ENCODE measurements at regions not wholly inside any gene's neighbourhood (a gene's known extent, or its start where the extent isn't known, plus 50 kb on each side); places are given as distances from the start of the nearest gene placed in this dataset.
"Not testable (repeated sequence)": the region's sequence is repeated elsewhere in the genome, so short reads cannot be mapped to it uniquely, and the experiment has no call there.

DNA sequence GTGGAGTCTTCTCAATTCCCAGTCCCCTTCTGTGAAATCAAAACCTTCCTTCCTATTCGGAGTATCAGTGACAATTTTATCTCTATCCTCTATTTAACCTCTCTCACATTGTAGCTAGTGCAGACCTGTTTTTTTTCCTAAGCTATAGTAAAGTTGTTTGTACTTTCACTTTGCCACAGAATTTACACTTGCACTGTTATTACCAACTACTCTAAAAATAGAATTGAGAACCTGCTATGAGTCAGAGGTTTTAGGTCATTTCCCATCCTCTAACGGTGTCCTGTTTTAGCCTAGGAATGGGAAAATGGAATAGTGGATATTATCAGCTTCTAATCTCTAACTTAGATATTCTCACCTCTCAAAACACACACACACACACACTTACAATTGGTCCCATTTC lies 862.7 kb downstream of the NCAM2 start:
- DNase-seq, result no peak

DNA sequence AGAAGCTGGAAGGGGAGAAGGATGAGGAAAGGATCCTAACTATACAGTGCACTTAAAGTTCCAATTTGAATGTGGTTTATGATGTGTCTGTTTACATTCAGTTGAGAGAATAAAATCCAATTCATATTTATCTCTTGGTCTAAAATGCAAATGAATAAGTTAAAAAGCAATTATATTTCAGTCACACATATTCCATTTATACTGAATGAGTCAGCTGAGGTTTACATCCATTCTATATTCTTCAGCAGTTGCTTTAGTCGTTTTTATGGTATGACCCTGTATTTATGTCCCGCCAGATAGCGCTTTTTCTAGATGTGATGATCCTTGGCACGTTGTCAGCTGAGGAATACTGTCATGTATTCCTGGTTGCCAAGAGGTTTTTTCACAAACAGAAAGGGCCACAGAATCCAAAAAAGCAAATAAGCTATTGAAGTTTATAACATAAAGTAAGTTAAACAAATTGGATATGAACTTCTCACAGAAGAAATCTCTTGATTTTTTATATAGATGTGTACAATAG lies 866.2 kb downstream of the NCAM2 start:
- no peak for DNase-seq

DNA sequence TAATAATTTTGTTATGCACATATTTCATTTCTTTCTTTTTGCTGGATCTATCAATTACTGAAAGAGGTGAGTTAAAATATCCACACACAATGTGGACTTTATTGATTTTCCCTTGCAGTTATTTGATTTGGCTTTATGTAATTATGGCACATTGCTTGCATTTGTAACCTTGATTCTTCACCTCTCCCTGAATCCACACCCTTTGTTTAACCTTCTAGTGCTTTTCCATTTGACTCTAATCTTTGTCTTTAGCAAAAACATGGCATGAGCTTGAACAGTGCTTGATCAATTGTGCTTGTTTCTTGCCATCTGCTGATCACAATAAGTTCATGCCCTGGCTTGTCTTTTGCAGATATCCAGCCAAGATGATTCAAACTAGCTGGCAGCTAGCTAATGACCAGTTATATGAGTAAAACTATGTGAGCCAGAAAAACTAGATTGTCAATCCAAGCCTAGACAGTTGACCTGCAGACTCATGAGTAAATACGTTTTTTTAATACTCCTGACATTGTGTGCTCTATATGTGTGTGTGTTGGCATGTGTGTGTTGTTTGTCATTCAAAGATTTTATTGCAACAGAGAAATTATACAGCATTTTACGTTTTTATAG lies 899.2 kb downstream of the NCAM2 start:
- DNase-seq, result no peak

DNA sequence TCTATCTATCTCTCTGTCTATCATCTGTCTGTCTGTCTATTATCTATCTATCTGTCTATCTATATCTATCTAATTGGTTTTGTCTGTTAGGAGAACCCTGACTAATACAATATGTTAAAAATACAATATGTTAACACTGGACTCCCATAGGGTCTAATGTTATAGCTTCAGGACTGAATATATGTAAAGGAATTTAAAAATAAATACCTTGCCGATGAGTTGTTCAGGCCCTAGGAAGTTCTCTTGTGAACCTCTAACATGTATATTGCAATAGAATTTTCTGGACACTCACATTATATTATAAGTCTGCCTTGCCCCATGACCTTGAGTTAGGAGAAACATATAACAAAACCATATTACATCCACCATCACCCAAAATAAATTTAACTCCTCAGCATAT lies 900.6 kb downstream of the NCAM2 start:
- DNase-seq, result no peak

DNA sequence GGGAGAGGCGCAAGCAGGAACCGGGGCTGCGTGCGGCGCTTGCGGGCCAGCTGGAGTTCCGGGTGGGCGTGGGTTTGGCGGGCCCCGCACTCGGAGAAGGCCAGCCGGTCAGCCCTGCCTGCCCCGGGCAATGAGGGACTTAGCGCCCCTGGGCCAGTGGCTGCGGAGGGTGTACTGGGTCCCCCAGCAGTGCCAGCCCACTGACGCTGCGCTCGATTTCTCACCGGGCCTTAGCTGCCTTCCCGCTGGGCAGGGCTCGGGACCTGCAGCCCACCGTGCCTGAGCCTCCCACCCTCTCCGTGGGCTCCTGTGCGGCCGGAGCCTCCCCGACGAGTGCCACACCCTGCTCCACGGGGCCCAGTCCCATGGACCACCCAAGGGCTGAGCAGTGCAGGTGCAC lies 904.2 kb downstream of the NCAM2 start:
- DNase-seq, result not testable (repeated sequence)

DNA sequence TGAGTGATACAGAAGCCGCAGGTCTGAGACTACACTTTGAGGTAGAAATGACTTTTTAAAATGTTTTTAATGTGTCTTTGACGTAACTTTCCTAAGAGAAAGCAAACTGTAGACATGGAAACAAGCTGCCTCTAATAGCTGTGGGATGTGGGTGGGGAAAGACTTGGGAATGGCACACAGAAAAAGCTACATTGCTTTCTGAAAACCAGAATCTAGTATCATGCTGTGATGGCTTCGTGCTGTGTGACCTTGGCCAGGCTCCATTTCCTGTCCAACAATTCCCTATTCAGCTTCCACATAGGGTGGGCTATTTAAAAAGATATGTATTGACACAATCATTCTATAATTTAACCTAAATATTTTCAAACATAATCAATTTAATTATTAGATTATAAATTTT lies 909.1 kb downstream of the NCAM2 start:
- no peak for DNase-seq

DNA sequence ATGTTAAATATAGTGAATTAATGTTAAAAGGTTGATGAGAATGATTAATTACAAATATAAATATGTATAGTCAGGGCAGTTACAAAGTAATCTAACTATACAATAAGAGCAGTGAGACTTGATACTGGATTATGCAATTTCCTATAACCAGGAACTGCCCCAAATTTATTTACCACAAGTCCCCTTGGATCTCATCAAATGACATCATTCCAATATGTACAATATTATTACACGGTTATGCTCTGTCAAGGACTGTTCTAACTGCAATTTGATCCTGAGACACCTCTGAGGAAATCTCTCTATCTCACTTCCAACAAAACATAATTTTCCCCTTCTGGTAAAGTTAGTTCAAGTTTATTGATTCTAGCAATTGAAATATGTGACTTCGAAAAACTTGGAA lies 917.6 kb downstream of the NCAM2 start:
- DNase-seq, result no peak

DNA sequence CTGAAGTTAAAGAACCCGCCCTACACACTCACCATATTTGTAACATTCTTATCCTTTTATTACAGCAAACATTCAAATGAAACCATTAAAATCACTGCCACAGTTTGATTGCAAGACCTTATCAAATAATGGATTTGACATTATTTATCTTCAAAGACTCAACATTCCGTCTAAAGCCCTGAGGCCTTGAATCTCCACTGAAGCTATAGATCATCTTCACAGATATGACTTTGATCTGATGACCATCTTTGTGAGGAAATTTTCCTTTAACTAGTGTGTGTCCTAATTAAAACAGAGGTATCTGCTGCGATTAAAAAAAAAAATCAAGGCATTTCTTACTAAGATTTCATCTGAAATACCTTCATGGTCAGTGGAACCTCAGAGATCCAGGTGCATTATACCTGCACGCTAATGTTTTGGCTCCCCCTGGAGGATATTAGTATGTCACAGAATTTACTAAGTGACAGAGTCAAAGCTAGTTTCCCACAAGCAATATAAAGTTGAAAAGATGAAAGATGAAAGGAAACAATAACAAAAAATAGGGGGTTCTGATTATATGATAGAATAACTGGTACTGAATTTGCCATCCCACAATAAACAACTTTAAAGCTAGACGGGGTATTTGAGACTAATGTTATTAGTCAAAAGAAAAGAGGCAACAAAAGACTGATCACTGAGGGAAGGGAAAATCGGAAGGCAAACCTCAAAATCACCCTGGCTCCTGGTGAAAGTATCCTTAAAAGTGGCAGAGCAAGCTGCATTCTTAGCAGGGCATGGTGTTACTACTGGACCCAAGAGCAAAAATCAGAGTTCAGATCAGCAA lies 923.4 kb downstream of the NCAM2 start:
- DNase-seq, result no peak

DNA sequence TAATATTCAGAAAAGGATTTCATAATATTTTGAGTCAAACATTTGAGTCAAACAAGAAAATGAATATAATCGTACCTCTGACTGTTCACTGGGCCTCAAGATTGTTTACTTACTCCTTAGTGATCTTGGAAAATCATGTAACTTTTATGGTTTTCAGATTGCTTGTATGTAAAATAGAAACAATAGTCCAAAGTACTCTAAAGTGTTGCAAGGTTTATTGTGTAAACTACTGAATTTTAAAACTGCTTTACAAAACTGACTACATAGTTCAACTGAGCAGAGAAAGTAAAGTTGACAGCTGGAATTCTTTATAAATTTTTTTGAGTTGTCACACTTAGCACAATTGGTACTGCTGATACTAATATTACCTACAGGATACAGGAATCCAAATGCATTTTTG lies 931.0 kb downstream of the NCAM2 start:
- DNase-seq, result no peak

DNA sequence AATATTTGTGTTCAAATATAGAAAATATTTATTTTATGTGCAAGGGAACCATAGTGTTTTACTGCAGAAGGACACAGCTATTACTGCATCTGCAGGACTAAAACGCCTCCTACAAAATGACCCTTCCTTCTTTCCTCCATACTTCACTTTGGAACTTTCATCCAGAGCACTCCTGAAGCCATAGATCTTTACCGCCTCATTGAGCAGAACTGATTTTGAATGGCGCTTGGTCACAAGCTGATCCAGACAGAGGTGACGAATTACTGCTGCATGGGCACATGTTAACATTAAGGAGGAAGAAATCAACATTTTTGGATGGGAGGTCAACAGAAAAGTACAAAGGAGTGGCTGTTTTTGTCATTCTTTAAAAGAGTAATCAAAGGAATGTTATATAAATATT lies 931.6 kb downstream of the NCAM2 start:
- DNase-seq, result no peak

DNA sequence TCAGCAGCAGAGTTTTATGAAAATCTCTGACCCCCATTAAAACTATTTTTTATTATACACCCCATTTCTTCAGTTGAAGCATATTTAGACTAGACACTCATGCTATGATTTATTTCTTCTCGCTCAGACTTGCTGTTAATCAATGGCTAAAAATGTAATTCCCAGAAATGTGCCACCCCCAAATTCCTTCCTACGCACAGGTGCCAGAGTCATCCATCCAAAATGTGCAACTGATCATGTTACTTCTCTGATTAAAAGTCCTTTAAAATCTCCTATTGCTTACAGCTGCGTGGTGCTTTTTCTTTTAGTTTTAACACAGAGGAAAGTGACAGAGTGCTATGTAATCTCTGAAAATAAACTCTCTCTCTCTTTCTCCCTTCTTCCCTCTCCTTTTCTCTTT lies 954.4 kb downstream of the NCAM2 start:
- DNase-seq, result no peak

DNA sequence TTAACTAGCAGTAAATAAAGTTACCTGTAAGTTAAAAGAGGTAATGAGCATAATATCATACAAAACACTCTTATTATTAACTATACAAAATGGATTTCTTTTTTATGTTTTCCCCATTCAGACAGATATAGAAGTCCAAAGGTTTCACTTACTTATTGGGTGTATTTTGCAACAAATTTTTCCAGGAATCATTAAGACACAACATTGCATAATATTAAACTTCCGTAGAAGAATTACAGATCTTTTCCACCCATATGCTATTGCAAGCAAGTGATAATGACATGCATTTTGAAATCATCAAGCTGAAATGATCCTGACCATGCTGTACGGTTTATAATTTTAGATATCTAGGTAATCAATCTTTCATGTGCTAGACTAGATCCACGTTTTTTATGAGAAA lies 957.0 kb downstream of the NCAM2 start:
- DNase-seq, result no peak

DNA sequence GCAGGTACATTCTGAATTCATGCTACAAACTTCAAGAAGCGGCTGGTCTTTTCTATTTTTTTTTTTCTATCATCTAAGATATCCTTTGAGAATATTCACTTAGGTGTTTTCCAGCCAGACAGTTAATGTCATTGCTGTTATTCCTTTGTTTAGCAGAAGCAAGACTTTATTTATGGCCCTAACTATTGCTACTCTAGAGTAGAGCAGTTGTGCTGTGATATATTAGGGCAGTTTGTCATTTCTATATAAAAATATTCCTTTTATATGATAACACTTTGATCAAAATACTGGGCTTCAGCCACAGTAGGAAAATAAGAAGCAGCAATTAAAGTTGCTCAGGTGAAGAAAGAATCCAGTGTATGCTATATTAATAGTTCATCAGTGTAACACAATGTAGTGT lies 959.3 kb downstream of the NCAM2 start:
- no peak for DNase-seq

DNA sequence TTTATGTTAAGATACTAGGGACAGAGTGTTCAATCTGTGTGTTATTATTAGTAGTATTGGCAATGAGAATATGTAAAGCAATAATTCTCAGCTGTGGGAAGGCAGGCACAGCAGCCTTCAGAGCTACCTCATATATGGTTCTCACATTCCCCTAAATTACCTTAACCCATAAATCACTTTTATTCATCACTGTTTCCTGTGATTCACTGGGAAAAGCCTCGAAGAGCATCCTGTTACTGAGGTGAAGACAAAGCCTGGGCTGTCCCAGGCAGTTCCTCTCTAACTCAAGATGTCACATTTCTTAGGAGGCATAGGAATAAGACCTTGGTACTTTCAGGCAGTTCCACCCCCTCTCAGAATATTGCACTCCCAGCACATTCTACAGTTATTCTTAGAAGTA lies 965.7 kb downstream of the NCAM2 start:
- no peak for DNase-seq

DNA sequence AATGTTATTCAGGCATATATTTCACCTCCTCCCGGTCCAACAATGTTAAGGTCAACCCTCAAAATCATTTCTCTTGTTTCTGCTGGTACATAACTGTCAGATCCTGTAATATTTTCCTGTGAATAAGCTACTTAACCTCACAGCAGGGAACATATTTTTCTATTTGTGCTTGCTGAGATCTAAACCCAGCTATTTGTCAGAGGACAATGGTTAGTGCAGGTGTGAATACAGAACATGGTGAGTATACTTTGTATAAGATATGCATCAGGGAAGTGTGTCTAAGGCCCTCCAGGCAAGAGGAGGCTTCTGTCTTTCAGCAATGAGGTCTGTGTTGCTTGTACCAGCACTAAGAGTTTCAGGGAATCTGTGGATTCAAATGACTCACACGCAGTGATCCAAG lies 970.6 kb downstream of the NCAM2 start:
- no peak for DNase-seq

DNA sequence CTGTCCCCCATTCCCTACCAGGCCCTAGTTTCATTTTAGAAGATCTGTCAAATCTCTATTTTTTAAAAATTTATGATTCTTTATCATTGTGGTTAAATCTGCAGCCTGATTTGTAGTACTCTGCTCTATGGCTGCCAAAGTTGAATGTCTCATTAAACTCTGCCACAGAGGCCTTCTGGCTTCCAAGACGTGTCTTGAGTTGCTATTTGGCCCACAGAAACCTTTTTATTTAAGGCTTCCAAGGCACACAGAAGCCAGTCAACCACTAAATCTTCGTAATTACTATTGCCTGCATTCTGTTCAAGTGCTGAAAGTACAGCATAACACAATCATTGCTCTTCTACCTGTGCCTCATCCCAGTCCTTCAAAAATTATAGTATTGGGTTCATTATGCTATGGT lies 971.0 kb downstream of the NCAM2 start:
- no peak for DNase-seq

DNA sequence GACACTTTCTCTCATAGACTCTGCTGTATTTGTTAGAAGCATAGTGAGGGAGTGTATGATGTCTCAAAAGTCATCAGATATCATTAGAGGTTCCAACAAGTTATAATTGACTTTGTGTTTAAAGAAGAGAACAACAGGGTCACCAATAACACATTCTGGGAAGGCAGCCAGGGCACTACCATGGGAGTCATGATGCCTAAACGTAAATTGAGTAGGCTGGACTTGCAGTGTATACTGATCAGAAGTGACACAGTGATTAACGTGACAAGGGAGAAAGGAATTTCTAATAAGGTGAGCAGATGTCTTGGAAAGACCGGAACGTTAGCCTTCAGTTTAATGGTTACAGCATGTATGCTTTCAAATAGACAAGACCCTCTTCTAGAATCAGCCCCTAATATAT lies 973.2 kb downstream of the NCAM2 start:
- DNase-seq, result no peak

DNA sequence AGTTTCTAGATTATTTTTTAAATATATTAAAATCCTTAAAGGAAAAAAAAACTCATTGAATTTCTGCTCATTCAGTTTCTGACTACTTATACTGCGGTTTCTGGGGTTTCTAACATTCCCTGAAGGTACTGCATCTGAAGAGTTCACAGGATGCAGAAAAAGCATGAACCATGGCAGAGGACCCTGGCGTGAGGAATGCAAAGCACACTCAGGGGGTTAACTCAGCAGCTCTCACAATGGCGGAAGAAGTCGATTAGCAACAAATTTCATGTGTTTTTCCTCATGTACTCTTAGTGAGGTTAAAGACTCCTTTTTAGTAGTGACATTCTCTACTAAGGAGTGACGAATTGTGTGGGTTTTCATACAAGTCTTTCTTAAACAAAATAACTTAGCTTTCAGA lies 975.6 kb downstream of the NCAM2 start:
- no peak for DNase-seq

DNA sequence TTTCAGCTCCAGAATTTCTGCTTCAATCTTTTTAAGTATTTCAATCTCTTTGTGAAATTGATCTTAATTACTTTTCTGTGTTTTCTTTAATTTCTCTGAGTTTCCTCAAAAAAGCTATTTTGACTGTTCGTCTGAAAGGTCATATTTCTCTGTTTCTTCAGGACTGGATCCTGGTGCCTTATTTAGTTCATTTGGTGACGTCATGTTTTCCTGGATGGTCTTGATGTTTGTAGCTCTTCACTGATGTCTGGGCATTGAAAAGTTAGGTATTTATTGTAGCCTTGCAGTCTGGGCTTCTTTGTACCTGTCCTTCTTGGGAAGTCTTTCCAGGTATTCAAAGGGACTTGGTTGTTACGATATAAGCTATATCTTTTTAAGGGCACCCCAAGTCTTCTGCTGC lies 998.7 kb downstream of the NCAM2 start:
- DNase-seq, result no peak

DNA sequence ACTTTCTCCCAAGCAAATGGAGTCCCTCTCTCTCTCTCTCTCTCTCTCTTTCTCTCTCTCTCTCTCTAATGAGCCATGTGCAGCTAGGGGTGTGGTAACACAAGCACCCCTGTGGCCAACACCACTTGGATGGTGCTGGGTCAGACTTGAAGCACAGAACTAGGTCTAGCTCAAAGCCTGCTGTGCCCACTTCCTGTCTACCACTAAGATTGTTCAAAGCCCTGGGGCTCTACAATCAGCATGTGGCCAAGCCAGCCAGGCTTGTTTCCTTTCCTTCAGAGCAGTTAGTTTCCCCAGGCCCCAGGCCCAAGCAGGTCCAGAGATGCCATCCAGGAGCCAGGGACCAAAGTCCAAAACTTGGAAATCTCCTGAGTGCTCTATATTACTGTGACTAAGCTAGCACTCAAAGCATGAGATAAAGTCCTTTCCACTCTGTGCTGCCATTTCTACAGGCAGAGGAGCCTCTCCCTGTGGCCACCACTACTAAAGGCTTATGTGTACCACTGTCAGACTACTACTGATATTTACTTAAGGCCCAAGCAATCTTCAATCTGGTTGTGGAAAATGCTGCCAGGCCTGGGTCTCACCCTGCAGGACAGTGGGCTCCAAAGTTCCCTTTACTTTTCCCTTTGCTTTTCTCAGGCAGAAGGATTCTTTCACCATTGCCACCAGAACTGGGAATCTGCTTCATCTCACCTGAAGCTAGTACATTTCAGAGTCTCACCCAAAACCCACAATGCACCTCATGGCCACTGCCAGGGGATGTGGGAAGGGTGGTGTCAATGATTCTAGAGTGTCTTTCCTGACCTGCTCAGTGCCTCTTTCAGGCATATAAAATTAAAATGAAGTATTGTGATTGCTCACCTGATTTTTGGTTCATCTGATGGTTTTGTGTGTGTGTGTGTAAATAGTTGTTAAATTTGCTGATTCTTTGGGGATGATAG lies 999.5 kb downstream of the NCAM2 start:
- no peak for DNase-seq

DNA sequence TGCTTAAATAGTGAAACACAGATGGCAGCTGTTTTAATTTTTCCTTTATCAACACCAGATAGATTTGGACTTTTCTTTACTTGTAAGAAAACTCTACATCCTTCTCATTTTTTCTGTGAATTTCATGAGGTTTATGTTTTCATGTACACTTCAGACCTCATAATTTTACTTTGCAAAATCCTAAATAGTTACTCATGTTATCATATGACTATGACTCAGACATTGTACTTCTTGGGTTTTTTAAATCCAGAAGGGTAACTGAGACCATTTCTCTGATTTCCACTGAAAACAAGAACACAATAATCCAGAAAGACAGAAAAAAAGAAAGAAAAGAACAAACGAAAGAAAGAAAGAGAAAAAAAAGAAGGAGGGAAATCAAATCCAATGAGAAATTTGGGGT lies 1021.6 kb downstream of the NCAM2 start:
- no peak for DNase-seq

DNA sequence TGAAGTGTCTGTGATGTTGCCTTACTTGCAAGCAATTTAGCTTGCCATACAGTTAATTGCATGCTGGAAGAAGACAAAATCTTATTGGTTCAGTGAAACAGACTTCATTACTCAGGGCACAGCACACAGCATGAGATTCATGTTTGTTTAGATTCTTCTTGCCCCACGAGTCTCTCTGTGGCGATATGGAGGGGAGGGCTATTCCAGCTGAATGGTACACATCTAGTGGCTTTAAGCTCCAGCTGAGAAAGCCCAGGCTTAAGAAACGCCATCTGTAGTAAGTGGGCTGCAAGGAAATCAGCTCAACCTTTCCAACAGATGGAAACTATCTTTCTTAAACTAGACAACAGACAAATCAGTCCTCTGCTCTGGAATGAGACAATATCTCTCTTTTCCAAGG lies 1022.0 kb downstream of the NCAM2 start:
- no peak for DNase-seq

DNA sequence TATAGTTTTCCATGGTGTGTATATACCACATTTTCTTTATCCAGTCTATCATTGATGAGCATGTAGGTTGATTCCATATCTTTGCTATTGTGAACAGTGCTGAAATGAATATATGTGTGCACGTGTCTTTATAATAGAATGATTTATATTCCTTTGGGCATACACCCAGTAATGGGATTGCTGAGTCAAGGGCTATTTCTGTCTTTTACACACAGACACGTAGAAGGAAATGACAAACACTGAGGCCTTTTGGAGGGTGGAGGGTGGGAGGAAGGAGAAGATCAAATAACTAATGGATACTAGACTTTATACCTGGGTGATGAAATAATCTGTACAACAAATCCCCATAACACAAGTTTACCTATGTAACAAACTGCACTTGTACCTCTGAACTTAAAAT lies 1025.7 kb downstream of the NCAM2 start:
- not testable (repeated sequence) for DNase-seq

DNA sequence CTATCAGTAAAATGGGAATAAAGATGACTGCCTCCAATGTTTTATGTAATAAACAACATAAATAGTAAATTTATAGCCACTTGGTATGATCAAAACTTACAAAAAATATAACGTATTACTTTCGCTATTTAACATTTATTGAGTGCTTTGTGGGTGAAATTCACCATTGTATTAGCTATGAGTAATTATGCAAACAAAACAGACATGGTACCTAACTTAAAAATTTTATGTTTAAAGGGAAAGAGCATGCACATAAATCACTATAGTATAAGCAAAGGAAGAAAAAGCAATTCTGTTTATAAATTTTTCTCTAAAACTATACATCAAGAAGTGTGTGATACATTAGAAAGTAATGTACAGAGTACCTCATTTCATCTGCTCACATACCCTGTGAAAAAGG lies 1046.2 kb downstream of the NCAM2 start:
- no peak for DNase-seq

Measured in CD4-positive, alpha-beta T cell treated with Interferon alpha-2 for 1 hour (primary cell).